Adrenal gland (tissue), 5 donors: ENCODE measurements at regions not wholly inside any gene's neighbourhood (a gene's known extent, or its start where the extent isn't known, plus 50 kb on each side); places are given as distances from the start of the nearest gene placed in this dataset.

ENCODE experiments used
- POLR2A ChIP-seq, 2 donors: fragments of 450-650 bp; IDR thresholded peaks; one replicate each; pipeline ENCODE4 v1.6.1; 2017; ENCODE audit warnings: antibody characterized with exemption in 2 of 2, mild to moderate bottlenecking in 2 of 2, moderate library complexity in 1 of 2
- TF ChIP-seq, protein P1 (sequence below), 6 experiments: fragments of 450-650 bp in 4 of 6; fragments of 200-600 bp in 2 of 6; sonication (generic) in 1 of 6; IDR thresholded peaks; 1 replicate in 5 of 6; 2 replicates in 1 of 6; pipeline versions ENCODE4 v1.5.1 to v1.8.0; 2016 to 2021; ENCODE audit warnings: antibody characterized with exemption in 6 of 6, mild to moderate bottlenecking in 2 of 6, moderate library complexity in 1 of 6
- donor health status: DM: no; HTN: no; CAD: no.

DNA sequence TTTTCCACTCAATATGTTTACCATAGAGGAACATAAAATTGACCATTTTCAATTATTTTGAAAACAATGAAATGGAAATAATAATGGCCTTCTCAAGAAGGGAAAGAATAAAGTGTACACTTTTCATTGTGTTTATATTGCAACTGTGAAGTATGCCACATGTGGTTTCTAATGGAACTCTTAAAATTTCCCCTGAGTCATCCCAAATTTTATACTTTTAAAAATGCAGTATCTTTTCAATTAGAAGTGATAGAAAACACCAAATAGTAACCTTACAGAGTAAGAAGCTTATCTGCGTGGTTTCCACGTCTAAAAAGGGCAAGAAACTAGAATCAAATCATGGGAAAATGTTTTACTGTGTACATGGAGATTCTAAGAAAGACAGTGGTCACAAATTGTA, 70.0 kb downstream of the SCG2 start:
- TF ChIP-seq, protein P1, sequence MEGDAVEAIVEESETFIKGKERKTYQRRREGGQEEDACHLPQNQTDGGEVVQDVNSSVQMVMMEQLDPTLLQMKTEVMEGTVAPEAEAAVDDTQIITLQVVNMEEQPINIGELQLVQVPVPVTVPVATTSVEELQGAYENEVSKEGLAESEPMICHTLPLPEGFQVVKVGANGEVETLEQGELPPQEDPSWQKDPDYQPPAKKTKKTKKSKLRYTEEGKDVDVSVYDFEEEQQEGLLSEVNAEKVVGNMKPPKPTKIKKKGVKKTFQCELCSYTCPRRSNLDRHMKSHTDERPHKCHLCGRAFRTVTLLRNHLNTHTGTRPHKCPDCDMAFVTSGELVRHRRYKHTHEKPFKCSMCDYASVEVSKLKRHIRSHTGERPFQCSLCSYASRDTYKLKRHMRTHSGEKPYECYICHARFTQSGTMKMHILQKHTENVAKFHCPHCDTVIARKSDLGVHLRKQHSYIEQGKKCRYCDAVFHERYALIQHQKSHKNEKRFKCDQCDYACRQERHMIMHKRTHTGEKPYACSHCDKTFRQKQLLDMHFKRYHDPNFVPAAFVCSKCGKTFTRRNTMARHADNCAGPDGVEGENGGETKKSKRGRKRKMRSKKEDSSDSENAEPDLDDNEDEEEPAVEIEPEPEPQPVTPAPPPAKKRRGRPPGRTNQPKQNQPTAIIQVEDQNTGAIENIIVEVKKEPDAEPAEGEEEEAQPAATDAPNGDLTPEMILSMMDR (IDR thresholded peaks at IDR 0.05): no peak
- TF ChIP-seq POLR2A (IDR thresholded peaks at IDR 0.05): no peak
